Right lobe of liver (tissue), 6 donors: ENCODE measurements at regions not wholly inside any gene's neighbourhood (a gene's known extent, or its start where the extent isn't known, plus 50 kb on each side); places are given as distances from the start of the nearest gene placed in this dataset.

Source experiments
- ATAC-seq, 4 donors: fragments of 200-7000 bp; cut with Tn5 transposase; one replicate each; pipeline ENCODE4 v1.9.1; 2020; ENCODE audit warnings: mild to moderate bottlenecking in 4 of 4, moderate library complexity in 4 of 4
- DNase-seq, 3 donors: peaks; one replicate each; pipeline ENCODE4 v3.0.0-alpha.2; 2020
- H3K27ac ChIP-seq, 3 donors: fragments of 200-600 bp; one replicate each; pipeline ENCODE4 v1.8.0; 2022
- H3K27me3 ChIP-seq, 2 donors: fragments of 200-600 bp; one replicate each; pipeline ENCODE4 v1.8.0; 2022
- H3K36me3 ChIP-seq, 4 donors: fragments of 200-600 bp; sonication (generic) in 1 of 4; one replicate each; pipeline versions ENCODE4 v1.5.1 to v1.8.0; 2017 to 2022; ENCODE audit warnings: control low read depth in 1 of 4
- H3K4me1 ChIP-seq, 4 donors: fragments of 200-600 bp; sonication (generic) in 1 of 4; one replicate each; pipeline versions ENCODE4 v1.5.1 to v1.8.0; 2017 to 2022; ENCODE audit warnings: control low read depth in 1 of 4
- H3K4me3 ChIP-seq, 3 donors: fragments of 200-600 bp; one replicate each; pipeline ENCODE4 v1.8.0; 2022
- H3K9me3 ChIP-seq, 4 donors: fragments of 200-600 bp; sonication (generic) in 1 of 4; one replicate each; pipeline versions ENCODE4 v1.5.1 to v1.8.0; 2017 to 2022; ENCODE audit warnings: control low read depth in 1 of 4
- CTCF ChIP-seq, 4 donors: fragments of 200-600 bp in 3 of 4; fragments of 450-650 bp in 1 of 4; IDR thresholded peaks; one replicate each; pipeline versions ENCODE4 v1.5.1 to v1.8.0; 2016 to 2022; ENCODE audit warnings: antibody characterized with exemption in 4 of 4, mild to moderate bottlenecking in 2 of 4
- POLR2A ChIP-seq: fragments of 450-650 bp; IDR thresholded peaks from one replicate; pipeline ENCODE4 v1.6.1; 2017; ENCODE audit warnings: antibody characterized with exemption, mild to moderate bottlenecking
- WGBS: methylation state at CpG from one replicate; pipeline ENCODE4 v1.1.6; 2018; ENCODE audit warnings: low coverage, low lambda C conversion rate; ENCODE audit not compliant: insufficient coverage; ENCODE audit errors: missing lambda C conversion rate; 5-methylcytosine and 5-hydroxymethylcytosine counted together
- intact Hi-C, 2 donors: fragments of 100-400 bp; cut with DNase I; formaldehyde crosslinking; loops; one replicate each; pipeline versions ENCODE4 v1.11.2 to v1.14.1; 2022
- donor health status: DM: no; HTN: yes; CAD: no.
- donor health status: DM: no; HTN: no; CAD: no.
- donor health status: DM: no; HTN: no; CAD: no.
- donor health status: DM: no; HTN: yes; CAD: no.
- donor health status: DM: no; HTN: yes; CAD: no.

- Histone ChIP-seq H3K27me3 (no peaks in the 10 kb centered on the region), H3K4me3 (no peak overlapping the region), H3K36me3 (no peaks in the 10 kb centered on the region), H3K27ac (no peak overlapping the region), H3K4me1 (no peaks in the 10 kb centered on the region), H3K9me3 (no peaks in the 10 kb centered on the region)
- TF ChIP-seq CTCF (IDR thresholded peaks at IDR 0.05) (no peak), POLR2A (no peak)
- ATAC-seq = no peak
- WGBS = 63% methylated on average over 5 of the region's 5 CpGs
- intact Hi-C loops = no loop called here
- no peak for DNase-seq
These were observed 451.4 kb downstream of the TMX3 start for GRCh38 chr18:68263481-68263880.

GRCh38 chr18:68262690-68263294, 452.1 kb downstream of the TMX3 start:
- H3K27ac ChIP-seq = no peak overlapping the region
- intact Hi-C loops = no loop called here
- no peaks in the 10 kb centered on the region for H3K9me3 ChIP-seq
- H3K27me3 ChIP-seq = no peaks in the 10 kb centered on the region
- 37% methylated on average over 2 of the region's 2 CpGs for WGBS
- H3K36me3 ChIP-seq = no peaks in the 10 kb centered on the region
- H3K4me3 ChIP-seq = no peak overlapping the region
- TF ChIP-seq CTCF (IDR thresholded peaks at IDR 0.05) (no peak), POLR2A (no peak)
- DNase-seq (no peak), ATAC-seq (no peak)
- H3K4me1 ChIP-seq = no peaks in the 10 kb centered on the region

- DNase-seq (no peak), ATAC-seq (no peak)
- intact Hi-C loops = no loop called here
- no peaks in the 10 kb centered on the region for H3K27me3 ChIP-seq
- H3K4me1 ChIP-seq = no peaks in the 10 kb centered on the region
- H3K4me3 ChIP-seq = no peak overlapping the region
- H3K27ac ChIP-seq = no peak overlapping the region
- no peak for TF ChIP-seq POLR2A
- TF ChIP-seq CTCF (IDR thresholded peaks at IDR 0.05) = no peak
- 51% methylated on average over 3 of the region's 3 CpGs for WGBS
- H3K36me3 ChIP-seq = no peaks in the 10 kb centered on the region
- H3K9me3 ChIP-seq = no peaks in the 10 kb centered on the region
These were observed 458.4 kb downstream of the TMX3 start for GRCh38 chr18:68256418-68257067.

- H3K36me3 ChIP-seq = no peaks in the 10 kb centered on the region
- no peaks in the 10 kb centered on the region for H3K9me3 ChIP-seq
- TF ChIP-seq POLR2A (no peak), CTCF (IDR thresholded peaks at IDR 0.05) (no peak)
- H3K27ac ChIP-seq = no peak overlapping the region
- 45% methylated on average over 2 of the region's 2 CpGs for WGBS
- intact Hi-C loops = no loop called here
- H3K27me3 ChIP-seq = no peaks in the 10 kb centered on the region
- H3K4me3 ChIP-seq = no peak overlapping the region
- H3K4me1 ChIP-seq = no peaks in the 10 kb centered on the region
- DNase-seq (no peak), ATAC-seq (no peak)
These were observed 470.1 kb downstream of the TMX3 start for GRCh38 chr18:68244786-68245185.
